A204.1 (cell line): ENCODE measurements at regions not wholly inside any gene's neighbourhood (a gene's known extent, or its start where the extent isn't known, plus 50 kb on each side); places are given as distances from the start of the nearest gene placed in this dataset.
"Not testable (repeated sequence)": the region's sequence is repeated elsewhere in the genome, so short reads cannot be mapped to it uniquely, and the experiment has no call there.

Experiments
- FAIRE-seq: peaks from 2 replicates; lab custom pipeline; 2012; peaks lifted over from hg19 to GRCh38; lab: Jason Lieb, UNC

- peak; percentile 40 for FAIRE-seq
Observed at GRCh38 chr14:18656627-18657026, 55.7 kb downstream of the OR11H12 start.

DNA sequence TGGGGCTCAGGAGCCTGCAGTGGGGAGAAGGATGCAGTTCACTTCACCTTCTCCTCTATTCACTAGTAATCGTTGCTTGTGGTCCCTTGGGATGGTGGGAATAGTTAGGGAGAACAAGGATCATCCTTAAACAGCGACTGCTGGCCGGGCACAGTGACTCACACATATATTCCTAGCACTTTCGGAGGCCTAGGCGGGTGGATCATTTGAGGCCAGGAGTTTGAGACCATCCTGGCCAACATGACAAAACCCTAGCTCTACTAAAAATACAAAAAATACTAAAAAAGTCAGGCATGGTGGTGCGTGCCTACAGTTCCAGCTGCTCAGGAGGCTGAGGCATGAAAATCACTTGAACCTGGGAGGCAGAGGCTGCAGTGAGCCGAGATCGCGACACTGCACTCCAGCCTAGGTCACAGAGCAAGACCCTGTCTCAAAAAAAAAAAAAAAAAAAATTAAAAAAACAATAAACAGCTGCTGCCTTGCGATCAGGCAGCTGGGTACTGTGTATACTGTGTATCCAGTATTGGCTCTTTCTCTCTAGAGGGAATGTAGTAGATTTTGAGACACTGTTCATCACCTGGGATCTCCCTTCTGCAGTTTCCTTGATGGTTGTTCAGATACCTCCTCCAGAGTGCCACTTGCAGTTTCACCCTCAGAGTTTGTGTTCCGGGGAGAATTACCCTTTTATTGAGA is 59.1 kb downstream of the OR11H12 start:
- not testable (repeated sequence) for FAIRE-seq

DNA sequence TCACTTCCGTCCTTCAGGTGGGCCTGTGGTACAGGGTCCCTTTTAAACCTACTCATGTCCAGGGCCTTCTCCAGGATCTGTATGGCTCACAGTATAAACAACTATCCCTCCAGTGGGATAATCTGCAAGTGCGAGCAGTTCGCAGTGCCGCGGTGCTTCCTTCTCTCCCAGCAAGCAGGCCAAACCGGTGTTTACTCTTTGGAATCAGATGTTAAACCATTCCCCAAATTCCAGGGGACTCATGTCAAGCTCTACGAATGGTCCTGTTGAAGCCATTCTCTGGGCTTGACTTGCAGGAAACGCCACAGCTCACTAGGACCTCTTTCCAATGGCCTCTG is 59.6 kb downstream of the OR11H12 start:
- FAIRE-seq = no peak

DNA sequence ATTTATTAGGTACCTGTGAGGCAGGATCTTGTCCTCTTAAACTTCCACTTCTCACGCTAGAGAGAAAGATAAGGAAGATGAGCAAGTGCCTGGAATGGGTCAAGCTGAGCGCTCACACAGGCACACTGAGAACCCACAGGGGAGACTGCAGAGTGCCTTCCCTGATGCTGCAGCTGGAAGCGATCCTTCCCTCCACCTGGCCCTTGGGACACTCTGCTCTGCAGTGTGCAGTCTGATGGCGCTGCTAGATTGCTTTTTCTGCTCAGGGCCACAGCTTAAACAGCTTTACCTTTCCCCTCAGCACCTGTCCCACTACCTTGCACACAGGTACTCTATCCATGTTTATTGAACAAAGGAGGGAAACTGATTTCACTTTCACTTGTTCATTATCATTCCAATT is 66.9 kb downstream of the OR11H12 start:
- FAIRE-seq = not testable (repeated sequence)

- no peak for FAIRE-seq
Observed at GRCh38 chr14:18688346-18688745, 87.4 kb downstream of the OR11H12 start.
